ENCODE measurements at regions not wholly inside any gene's neighbourhood (a gene's known extent, or its start where the extent isn't known, plus 50 kb on each side); places are given as distances from the start of the nearest gene placed in this dataset.
A peak's percentile ranks its signal among the peaks of the same experiment; 100 is the strongest.

- H2BK15ac ChIP-seq (ENCODE audit: low read length) = no peak overlapping the region
- H3K27me3 ChIP-seq (ENCODE audit: control insufficient read depth in 3 of 3, insufficient read depth in 3 of 3, low read depth in 1 of 3, low read length in 3 of 3) = no peaks in the 10 kb centered on the region
- H3K27ac ChIP-seq (replicated peaks; ENCODE audit: low read length) = no peak overlapping the region
- H3K23ac ChIP-seq (ENCODE audit: low read depth, low read length, poor library complexity) = no peak overlapping the region
- H3K18ac ChIP-seq (ENCODE audit: low read length) = no peak overlapping the region
- H3K9ac ChIP-seq (ENCODE audit: low read depth, low read length, poor library complexity) = no peak overlapping the region
- no peak overlapping the region for H2BK120ac ChIP-seq (ENCODE audit: low read depth, low read length)
- no peaks in the 10 kb centered on the region for H3K9me3 ChIP-seq (replicated peaks in 1 of 2; ENCODE audit: control insufficient read depth in 2 of 2, insufficient read depth in 1 of 2, low read depth in 1 of 2, low read length in 2 of 2)
- H3K36me3 ChIP-seq (replicated peaks in 1 of 2; ENCODE audit: control insufficient read depth in 2 of 2, insufficient read depth in 2 of 2, low read length in 2 of 2) = no peaks in the 10 kb centered on the region
- H3K4ac ChIP-seq (ENCODE audit: low read length) = no peak overlapping the region
- no peak overlapping the region for H2AK5ac ChIP-seq (ENCODE audit: low read depth, low read length)
- H3K14ac ChIP-seq (ENCODE audit: low read length) = no peak overlapping the region
- H2AFZ ChIP-seq (ENCODE audit: low read length) = no peak overlapping the region
- no CpG with 5 or more reads among the region's 6 CpGs for WGBS, 2 donors (ENCODE audit: extremely low coverage in 2 of 2, insufficient read length in 2 of 2, insufficient replicate concordance in 1 of 2)
- DNase-seq (ENCODE audit: low spot score) = no peak
- H4K8ac ChIP-seq (ENCODE audit: low read depth, low read length) = no peak overlapping the region
- no peak overlapping the region for H4K91ac ChIP-seq (ENCODE audit: low read depth, low read length, poor library complexity)
- H3K4me2 ChIP-seq (ENCODE audit: insufficient read depth, low read length, poor library complexity, severe bottlenecking) = no peak overlapping the region
- no peak overlapping the region for H2BK12ac ChIP-seq (ENCODE audit: low read length)
- H3K4me3 ChIP-seq (ENCODE audit: low read length in 2 of 2) = no peak overlapping the region
- no peak overlapping the region for H2BK5ac ChIP-seq (ENCODE audit: low read length)
- no peaks in the 10 kb centered on the region for H3K79me1 ChIP-seq (ENCODE audit: low read depth, low read length)
- H3K4me1 ChIP-seq (ENCODE audit: control insufficient read depth in 2 of 2, insufficient read depth in 1 of 2, low read depth in 1 of 2, low read length in 2 of 2) = peaks cover 0 to 5% of the 10 kb centered on the region in 2 donors
These were observed 318.4 kb downstream of the SLC6A15 start for GRCh38 chr12:84594157-84594556.

GRCh38 chr12:84585776-84586395 lies 326.7 kb downstream of the SLC6A15 start:
- Histone ChIP-seq H3K4me2 (ENCODE audit: insufficient read depth, low read length, poor library complexity, severe bottlenecking) (no peak overlapping the region), H2BK120ac (ENCODE audit: low read depth, low read length) (no peak overlapping the region), H3K27me3 (ENCODE audit: control insufficient read depth in 3 of 3, insufficient read depth in 3 of 3, low read depth in 1 of 3, low read length in 3 of 3) (no peaks in the 10 kb centered on the region), H2BK5ac (ENCODE audit: low read length) (no peak overlapping the region), H4K8ac (ENCODE audit: low read depth, low read length) (no peak overlapping the region), H3K18ac (ENCODE audit: low read length) (no peak overlapping the region), H3K4ac (ENCODE audit: low read length) (no peak overlapping the region), H2BK15ac (ENCODE audit: low read length) (no peak overlapping the region), H2AK5ac (ENCODE audit: low read depth, low read length) (no peak overlapping the region), H2BK12ac (ENCODE audit: low read length) (no peak overlapping the region), H3K23ac (ENCODE audit: low read depth, low read length, poor library complexity) (no peak overlapping the region), H3K14ac (ENCODE audit: low read length) (no peak overlapping the region), H3K9ac (ENCODE audit: low read depth, low read length, poor library complexity) (no peak overlapping the region), H4K91ac (ENCODE audit: low read depth, low read length, poor library complexity) (no peak overlapping the region), H3K36me3 (replicated peaks in 1 of 2; ENCODE audit: control insufficient read depth in 2 of 2, insufficient read depth in 2 of 2, low read length in 2 of 2) (no peaks in the 10 kb centered on the region), H3K79me1 (ENCODE audit: low read depth, low read length) (no peaks in the 10 kb centered on the region), H3K4me1 (ENCODE audit: control insufficient read depth in 2 of 2, insufficient read depth in 1 of 2, low read depth in 1 of 2, low read length in 2 of 2) (no peaks in the 10 kb centered on the region), H3K9me3 (replicated peaks in 1 of 2; ENCODE audit: control insufficient read depth in 2 of 2, insufficient read depth in 1 of 2, low read depth in 1 of 2, low read length in 2 of 2) (no peaks in the 10 kb centered on the region), H3K4me3 (ENCODE audit: low read length in 2 of 2) (no peak overlapping the region), H3K27ac (replicated peaks; ENCODE audit: low read length) (no peak overlapping the region), H2AFZ (ENCODE audit: low read length) (no peak overlapping the region)
- DNase-seq (ENCODE audit: low spot score) = no peak
- WGBS, 2 donors (ENCODE audit: extremely low coverage in 2 of 2, insufficient read length in 2 of 2, insufficient replicate concordance in 1 of 2) = no CpG with 5 or more reads among the region's 5 CpGs

- Histone ChIP-seq H2BK120ac (ENCODE audit: low read depth, low read length) (no peak overlapping the region), H3K27me3 (ENCODE audit: control insufficient read depth in 3 of 3, insufficient read depth in 3 of 3, low read depth in 1 of 3, low read length in 3 of 3) (no peaks in the 10 kb centered on the region), H2BK15ac (ENCODE audit: low read length) (no peak overlapping the region), H2AFZ (ENCODE audit: low read length) (no peak overlapping the region), H3K36me3 (replicated peaks in 1 of 2; ENCODE audit: control insufficient read depth in 2 of 2, insufficient read depth in 2 of 2, low read length in 2 of 2) (no peaks in the 10 kb centered on the region), H2BK12ac (ENCODE audit: low read length) (no peak overlapping the region), H3K14ac (ENCODE audit: low read length) (no peak overlapping the region), H3K18ac (ENCODE audit: low read length) (no peak overlapping the region), H2AK5ac (ENCODE audit: low read depth, low read length) (no peak overlapping the region), H4K91ac (ENCODE audit: low read depth, low read length, poor library complexity) (no peak overlapping the region), H3K4ac (ENCODE audit: low read length) (no peak overlapping the region), H3K79me1 (ENCODE audit: low read depth, low read length) (no peaks in the 10 kb centered on the region), H3K9me3 (replicated peaks in 1 of 2; ENCODE audit: control insufficient read depth in 2 of 2, insufficient read depth in 1 of 2, low read depth in 1 of 2, low read length in 2 of 2) (peaks cover 0 to 2% of the 10 kb centered on the region in 2 donors), H3K23ac (ENCODE audit: low read depth, low read length, poor library complexity) (no peak overlapping the region), H3K4me3 (ENCODE audit: low read length in 2 of 2) (no peak overlapping the region), H3K4me1 (ENCODE audit: control insufficient read depth in 2 of 2, insufficient read depth in 1 of 2, low read depth in 1 of 2, low read length in 2 of 2) (no peaks in the 10 kb centered on the region), H4K8ac (ENCODE audit: low read depth, low read length) (no peak overlapping the region), H3K4me2 (ENCODE audit: insufficient read depth, low read length, poor library complexity, severe bottlenecking) (no peak overlapping the region), H2BK5ac (ENCODE audit: low read length) (no peak overlapping the region), H3K9ac (ENCODE audit: low read depth, low read length, poor library complexity) (no peak overlapping the region), H3K27ac (replicated peaks; ENCODE audit: low read length) (no peak overlapping the region)
- DNase-seq (ENCODE audit: low spot score) = no peak
- no CpG with 5 or more reads among the region's 3 CpGs for WGBS, 2 donors (ENCODE audit: extremely low coverage in 2 of 2, insufficient read length in 2 of 2, insufficient replicate concordance in 1 of 2)
These were observed 340.4 kb downstream of the SLC6A15 start for GRCh38 chr12:84572196-84572595.

GRCh38 chr12:84562331-84562730 lies 350.3 kb downstream of the SLC6A15 start:
- no peak overlapping the region for H3K18ac ChIP-seq (ENCODE audit: low read length)
- no peak overlapping the region for H2BK5ac ChIP-seq (ENCODE audit: low read length)
- no peak overlapping the region for H3K4me2 ChIP-seq (ENCODE audit: insufficient read depth, low read length, poor library complexity, severe bottlenecking)
- no peak overlapping the region for H2AK5ac ChIP-seq (ENCODE audit: low read depth, low read length)
- no peak overlapping the region for H3K9ac ChIP-seq (ENCODE audit: low read depth, low read length, poor library complexity)
- WGBS, 2 donors (ENCODE audit: extremely low coverage in 2 of 2, insufficient read length in 2 of 2, insufficient replicate concordance in 1 of 2) = no CpG with 5 or more reads among the region's 3 CpGs
- H3K4me3 ChIP-seq (ENCODE audit: low read length in 2 of 2) = no peak overlapping the region
- no peaks in the 10 kb centered on the region for H3K36me3 ChIP-seq (replicated peaks in 1 of 2; ENCODE audit: control insufficient read depth in 2 of 2, insufficient read depth in 2 of 2, low read length in 2 of 2)
- peaks cover 0 to 4% of the 10 kb centered on the region in 2 donors for H3K4me1 ChIP-seq (ENCODE audit: control insufficient read depth in 2 of 2, insufficient read depth in 1 of 2, low read depth in 1 of 2, low read length in 2 of 2)
- no peak overlapping the region for H3K4ac ChIP-seq (ENCODE audit: low read length)
- no peaks in the 10 kb centered on the region for H3K79me1 ChIP-seq (ENCODE audit: low read depth, low read length)
- no peak overlapping the region for H2BK15ac ChIP-seq (ENCODE audit: low read length)
- H3K14ac ChIP-seq (ENCODE audit: low read length) = no peak overlapping the region
- H2BK120ac ChIP-seq (ENCODE audit: low read depth, low read length) = no peak overlapping the region
- peak overlapping the region; percentile 36 for H2AFZ ChIP-seq (ENCODE audit: low read length)
- peaks cover 4 to 5% of the 10 kb centered on the region in 2 donors for H3K9me3 ChIP-seq (replicated peaks in 1 of 2; ENCODE audit: control insufficient read depth in 2 of 2, insufficient read depth in 1 of 2, low read depth in 1 of 2, low read length in 2 of 2)
- no peak overlapping the region for H3K27ac ChIP-seq (replicated peaks; ENCODE audit: low read length)
- H4K8ac ChIP-seq (ENCODE audit: low read depth, low read length) = no peak overlapping the region
- H4K91ac ChIP-seq (ENCODE audit: low read depth, low read length, poor library complexity) = no peak overlapping the region
- no peaks in the 10 kb centered on the region for H3K27me3 ChIP-seq (ENCODE audit: control insufficient read depth in 3 of 3, insufficient read depth in 3 of 3, low read depth in 1 of 3, low read length in 3 of 3)
- H3K23ac ChIP-seq (ENCODE audit: low read depth, low read length, poor library complexity) = no peak overlapping the region
- no peak overlapping the region for H2BK12ac ChIP-seq (ENCODE audit: low read length)
- no peak for DNase-seq (ENCODE audit: low spot score)

All from neuronal stem cell (in vitro differentiated cells).